Neuron (in vitro differentiated cells): ENCODE measurements at regions not wholly inside any gene's neighbourhood (a gene's known extent, or its start where the extent isn't known, plus 50 kb on each side); places are given as distances from the start of the nearest gene placed in this dataset.
"Not testable (repeated sequence)": the region's sequence is repeated elsewhere in the genome, so short reads cannot be mapped to it uniquely, and the experiment has no call there.

ENCODE experiments used
- H2AFZ ChIP-seq: one replicate; pipeline ENCODE4 v1.6.1; 2013; ENCODE audit warnings: low read depth, mild to moderate bottlenecking, inconsistent platforms, low read length, moderate library complexity
- H3K27me3 ChIP-seq: one replicate; pipeline ENCODE4 v1.6.1; 2013; ENCODE audit warnings: low read length; ENCODE audit not compliant: insufficient read depth
- H3K36me3 ChIP-seq: one replicate; pipeline ENCODE4 v1.6.1; 2013; ENCODE audit warnings: low read length; ENCODE audit not compliant: insufficient read depth
- H3K4me1 ChIP-seq: one replicate; pipeline ENCODE4 v1.6.1; 2013; ENCODE audit warnings: low read length; ENCODE audit not compliant: insufficient read depth
- H3K4me3 ChIP-seq: 2 replicates; pipeline ENCODE4 v1.5.1; 2013; ENCODE audit warnings: mild to moderate bottlenecking, low read length, moderate library complexity
- H3K9me3 ChIP-seq: one replicate; pipeline ENCODE4 v1.6.1; 2013; ENCODE audit warnings: low read length

DNA sequence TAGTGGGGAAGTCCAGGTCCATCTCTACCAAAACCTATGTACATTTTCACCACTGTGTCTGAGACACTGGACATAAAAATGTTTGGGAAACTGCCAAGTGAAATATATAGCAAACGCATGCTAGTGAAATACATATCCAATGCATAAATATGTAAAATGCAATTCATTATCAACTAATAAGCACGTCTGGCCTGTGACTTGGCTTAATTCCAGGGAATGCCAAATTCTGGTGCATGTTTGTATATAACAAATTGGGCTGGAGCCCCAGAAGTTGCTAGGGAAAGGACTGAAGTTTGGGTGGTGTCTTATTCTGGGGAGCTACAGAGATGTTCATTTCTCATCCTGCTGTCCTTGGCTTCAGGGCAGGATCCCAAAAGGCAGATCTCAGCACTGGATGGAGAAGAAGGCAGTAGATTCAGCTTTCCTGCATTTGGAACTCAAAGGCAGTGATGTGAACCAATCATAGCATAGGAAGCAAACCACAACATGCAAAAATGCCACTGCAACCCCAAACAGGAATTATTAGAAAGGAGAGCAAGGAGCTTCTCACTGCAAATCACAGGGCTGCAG lies 184.3 kb downstream of the HS3ST3A1 start:
- no peak overlapping the region for H3K4me3 ChIP-seq
- H3K9me3 ChIP-seq: no peaks in the 10 kb centered on the region
- no peaks in the 10 kb centered on the region for H3K4me1 ChIP-seq
- no peak overlapping the region for H2AFZ ChIP-seq
- H3K36me3 ChIP-seq: no peaks in the 10 kb centered on the region
- no peaks in the 10 kb centered on the region for H3K27me3 ChIP-seq

GRCh38 chr17:13416748-13417363 lies 184.9 kb downstream of the HS3ST3A1 start:
- no peak overlapping the region for H2AFZ ChIP-seq
- H3K9me3 ChIP-seq: no peaks in the 10 kb centered on the region
- no peaks in the 10 kb centered on the region for H3K36me3 ChIP-seq
- no peaks in the 10 kb centered on the region for H3K27me3 ChIP-seq
- H3K4me1 ChIP-seq: no peaks in the 10 kb centered on the region
- no peak overlapping the region for H3K4me3 ChIP-seq

DNA sequence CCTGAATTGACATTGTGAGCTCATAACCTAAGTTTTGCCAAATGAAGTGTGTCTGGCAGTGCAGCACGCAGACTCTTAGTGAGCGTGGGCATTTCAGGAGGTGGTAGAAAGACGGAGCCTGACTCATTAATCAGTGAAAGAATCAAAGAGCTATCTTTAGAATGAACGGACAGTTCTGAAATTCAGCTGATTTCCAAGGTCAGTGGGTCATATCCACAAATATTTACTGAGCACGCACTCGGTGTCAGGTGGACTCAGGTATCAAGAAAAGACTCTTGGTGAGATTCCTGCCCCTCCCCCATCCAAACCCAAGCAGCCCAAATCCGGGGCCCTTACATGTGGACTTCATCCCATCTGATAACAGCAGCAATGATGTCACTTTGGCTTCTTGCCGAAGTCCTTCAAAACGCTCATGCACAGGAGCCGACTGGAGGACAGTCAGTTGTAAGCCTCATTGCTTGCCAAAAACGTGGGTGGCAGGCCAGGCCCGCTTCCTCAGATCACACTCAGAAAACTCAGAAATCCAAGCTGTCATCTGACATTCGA lies 185.8 kb downstream of the HS3ST3A1 start:
- H3K9me3 ChIP-seq: no peaks in the 10 kb centered on the region
- no peaks in the 10 kb centered on the region for H3K27me3 ChIP-seq
- no peak overlapping the region for H2AFZ ChIP-seq
- H3K4me1 ChIP-seq: peaks cover 3% of the 10 kb centered on the region
- no peaks in the 10 kb centered on the region for H3K36me3 ChIP-seq
- H3K4me3 ChIP-seq: no peak overlapping the region

DNA sequence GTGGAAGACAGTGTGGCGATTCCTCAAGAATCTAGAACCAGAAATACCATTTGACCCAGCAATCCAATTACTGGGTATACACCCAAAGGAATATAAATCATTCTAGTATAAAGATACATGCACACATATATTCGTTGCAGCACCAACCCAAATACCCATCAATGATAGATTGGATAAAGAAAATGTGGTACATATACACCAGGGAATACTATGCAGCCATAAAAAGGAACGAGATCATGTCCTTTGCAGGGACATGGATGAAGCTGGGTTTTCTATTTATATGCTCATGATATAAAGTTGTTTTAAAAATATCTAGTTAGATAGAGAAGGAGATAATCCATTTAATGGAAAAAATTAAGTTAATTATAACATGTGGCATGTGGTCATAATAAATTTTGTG lies 186.5 kb downstream of the HS3ST3A1 start:
- H3K9me3 ChIP-seq, H3K36me3 ChIP-seq, H2AFZ ChIP-seq, H3K4me1 ChIP-seq, H3K27me3 ChIP-seq, H3K4me3 ChIP-seq: not testable (repeated sequence)

- H2AFZ ChIP-seq: no peak overlapping the region
- no peaks in the 10 kb centered on the region for H3K9me3 ChIP-seq
- no peaks in the 10 kb centered on the region for H3K36me3 ChIP-seq
- peaks cover 4% of the 10 kb centered on the region for H3K4me1 ChIP-seq
- H3K4me3 ChIP-seq: no peak overlapping the region
- no peaks in the 10 kb centered on the region for H3K27me3 ChIP-seq
These were observed 188.7 kb downstream of the HS3ST3A1 start for GRCh38 chr17:13413001-13413400.

DNA sequence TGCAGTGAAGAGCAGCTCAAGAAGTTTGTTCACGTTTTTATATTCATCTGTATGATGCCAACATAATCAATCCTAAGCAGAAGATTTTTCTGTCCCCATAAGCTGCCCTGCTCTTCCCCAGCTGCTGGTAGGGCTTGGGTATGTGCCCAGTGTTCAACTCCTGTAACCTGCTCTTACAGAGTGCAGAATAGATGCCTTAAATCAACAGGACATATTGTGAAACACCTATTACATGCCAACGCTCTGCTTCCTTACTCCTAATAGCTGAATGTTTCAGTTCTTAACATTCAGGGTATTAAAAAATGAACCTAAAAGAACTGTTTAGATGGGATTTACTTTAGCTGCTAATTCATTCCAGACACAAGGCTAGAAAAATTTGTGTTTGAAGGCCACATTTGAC lies 190.9 kb downstream of the HS3ST3A1 start:
- H3K9me3 ChIP-seq: no peaks in the 10 kb centered on the region
- no peaks in the 10 kb centered on the region for H3K36me3 ChIP-seq
- H2AFZ ChIP-seq: no peak overlapping the region
- H3K4me1 ChIP-seq: peaks cover 4% of the 10 kb centered on the region
- H3K4me3 ChIP-seq: no peak overlapping the region
- H3K27me3 ChIP-seq: no peaks in the 10 kb centered on the region

DNA sequence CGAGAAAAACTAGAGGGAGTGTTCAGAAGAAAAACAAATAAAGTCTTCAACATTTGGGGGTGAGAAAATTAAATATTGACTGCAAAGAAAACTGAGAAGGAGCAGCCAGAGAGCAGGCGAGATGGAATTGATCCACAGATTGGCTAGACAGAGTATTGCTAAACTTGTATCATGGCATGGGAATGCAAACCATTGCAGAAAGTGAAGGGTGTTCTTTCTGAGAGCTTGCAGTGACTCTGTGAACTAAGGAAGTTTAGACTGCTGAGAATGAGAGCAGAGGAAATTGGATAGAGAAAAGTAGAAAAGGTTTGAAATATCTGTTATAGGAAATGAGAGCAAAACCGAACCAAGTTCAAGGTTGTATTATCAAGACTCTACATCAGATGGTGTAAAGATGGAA lies 191.5 kb downstream of the HS3ST3A1 start:
- H3K36me3 ChIP-seq: no peaks in the 10 kb centered on the region
- H3K9me3 ChIP-seq: no peaks in the 10 kb centered on the region
- no peak overlapping the region for H3K4me3 ChIP-seq
- H2AFZ ChIP-seq: no peak overlapping the region
- H3K4me1 ChIP-seq: peaks cover 4% of the 10 kb centered on the region
- H3K27me3 ChIP-seq: no peaks in the 10 kb centered on the region

DNA sequence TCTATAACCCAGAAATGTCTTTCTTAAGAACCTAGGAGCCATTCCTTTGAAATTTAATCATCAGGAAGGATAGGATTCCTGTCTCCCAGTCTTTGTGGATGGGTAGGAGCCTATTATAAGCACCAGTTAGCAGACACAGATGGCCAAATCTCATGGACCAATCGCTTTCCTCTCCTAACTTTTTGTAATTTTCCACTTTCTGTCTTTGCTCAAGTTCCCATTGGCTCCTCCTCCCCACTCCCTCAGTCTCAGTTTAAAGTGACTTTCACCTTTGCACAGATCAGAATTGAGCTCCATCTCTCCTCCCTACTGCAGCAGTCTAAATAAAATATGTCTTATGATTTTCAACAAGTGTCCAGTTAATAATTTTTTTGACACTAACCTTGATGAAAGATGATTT lies 192.3 kb downstream of the HS3ST3A1 start:
- H3K4me1 ChIP-seq: peaks cover 8% of the 10 kb centered on the region
- H3K27me3 ChIP-seq: no peaks in the 10 kb centered on the region
- no peak overlapping the region for H3K4me3 ChIP-seq
- no peak overlapping the region for H2AFZ ChIP-seq
- no peaks in the 10 kb centered on the region for H3K9me3 ChIP-seq
- no peaks in the 10 kb centered on the region for H3K36me3 ChIP-seq

GRCh38 chr17:13407381-13407780 lies 194.3 kb downstream of the HS3ST3A1 start:
- H3K4me3 ChIP-seq: no peak overlapping the region
- no peaks in the 10 kb centered on the region for H3K36me3 ChIP-seq
- peaks cover 11% of the 10 kb centered on the region for H3K4me1 ChIP-seq
- no peaks in the 10 kb centered on the region for H3K9me3 ChIP-seq
- H2AFZ ChIP-seq: no peak overlapping the region
- H3K27me3 ChIP-seq: no peaks in the 10 kb centered on the region

GRCh38 chr17:13405807-13406206 lies 195.9 kb downstream of the HS3ST3A1 start:
- no peak overlapping the region for H2AFZ ChIP-seq
- H3K36me3 ChIP-seq: no peaks in the 10 kb centered on the region
- no peaks in the 10 kb centered on the region for H3K27me3 ChIP-seq
- no peak overlapping the region for H3K4me3 ChIP-seq
- peaks cover 7% of the 10 kb centered on the region for H3K4me1 ChIP-seq
- H3K9me3 ChIP-seq: no peaks in the 10 kb centered on the region

DNA sequence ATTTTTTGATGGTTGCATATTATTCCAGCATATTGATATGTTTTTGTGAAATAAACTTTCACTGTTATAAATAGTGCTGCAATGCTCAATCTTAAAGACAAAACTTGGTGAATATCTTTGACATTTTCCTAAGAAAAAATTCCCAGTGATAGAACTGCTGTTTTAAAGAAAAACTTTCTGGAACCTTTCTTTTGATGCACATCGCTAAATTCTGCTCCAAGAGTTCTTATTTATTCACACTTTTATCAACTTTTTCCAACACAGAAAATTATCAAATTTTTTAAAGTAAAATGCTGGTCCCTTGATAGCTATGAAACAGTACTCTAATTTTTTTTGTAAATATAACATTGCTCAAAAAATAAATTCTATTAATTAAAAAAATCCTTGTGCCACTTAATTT lies 196.6 kb downstream of the HS3ST3A1 start:
- Histone ChIP-seq H2AFZ (no peak overlapping the region), H3K27me3 (no peaks in the 10 kb centered on the region), H3K4me1 (peaks cover 7% of the 10 kb centered on the region), H3K9me3 (no peaks in the 10 kb centered on the region), H3K4me3 (no peak overlapping the region), H3K36me3 (no peaks in the 10 kb centered on the region)

DNA sequence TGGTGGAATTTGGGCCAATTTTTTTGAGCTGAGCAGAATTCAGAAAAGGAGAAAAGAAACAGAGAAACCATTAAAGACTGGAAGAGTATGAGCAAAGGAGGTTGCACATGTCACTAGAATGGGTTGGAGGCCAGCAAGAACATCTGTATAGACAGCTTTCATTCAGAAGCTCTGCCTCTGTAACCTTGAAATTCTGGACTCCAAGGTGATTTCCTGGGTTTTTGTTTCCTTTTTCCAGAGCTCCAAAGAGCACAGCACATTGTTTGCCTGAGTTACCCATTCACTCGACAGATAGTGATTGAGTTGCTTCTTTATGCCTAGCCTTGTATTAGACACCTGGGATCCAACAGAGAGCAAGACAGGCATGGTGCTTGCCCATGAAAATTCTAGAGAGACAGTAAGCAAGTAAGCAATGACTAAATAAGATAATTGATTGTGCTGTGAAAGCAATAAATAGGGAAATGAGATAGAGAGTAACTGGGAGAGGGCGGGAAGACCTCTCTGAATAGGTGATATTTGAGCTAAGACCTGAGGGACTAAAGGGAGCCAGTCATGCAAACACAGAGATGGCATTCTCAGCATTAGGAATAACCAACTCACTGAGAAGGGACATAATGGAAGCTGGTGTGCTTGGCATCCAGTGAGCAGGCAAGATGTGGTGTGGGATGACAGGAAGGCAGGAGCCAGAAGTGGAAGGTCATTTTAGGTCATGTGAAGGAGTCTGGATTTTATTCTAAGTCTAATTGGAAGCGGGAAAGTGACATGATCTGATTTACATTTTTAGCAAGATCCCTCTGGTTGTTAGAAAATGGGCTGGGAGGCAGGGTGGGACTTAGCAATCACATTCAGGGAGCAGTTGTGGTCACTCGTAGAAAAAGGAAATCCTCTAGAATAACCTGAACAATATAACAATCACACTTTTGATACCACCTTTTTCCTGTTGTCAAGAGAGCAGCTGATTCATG lies 197.5 kb downstream of the HS3ST3A1 start:
- H3K4me1 ChIP-seq: peaks cover 7% of the 10 kb centered on the region
- H3K9me3 ChIP-seq: no peaks in the 10 kb centered on the region
- no peak overlapping the region for H3K4me3 ChIP-seq
- H2AFZ ChIP-seq: no peak overlapping the region
- no peaks in the 10 kb centered on the region for H3K27me3 ChIP-seq
- no peaks in the 10 kb centered on the region for H3K36me3 ChIP-seq

GRCh38 chr17:13400491-13400890 lies 201.2 kb downstream of the HS3ST3A1 start:
- H2AFZ ChIP-seq: no peak overlapping the region
- H3K4me3 ChIP-seq: no peak overlapping the region
- no peaks in the 10 kb centered on the region for H3K36me3 ChIP-seq

More at GRCh38 chr17:13400491-13400890, 201.2 kb downstream of the HS3ST3A1 start:
- no peaks in the 10 kb centered on the region for H3K9me3 ChIP-seq
- H3K27me3 ChIP-seq: no peaks in the 10 kb centered on the region
- peaks cover 18% of the 10 kb centered on the region for H3K4me1 ChIP-seq
